Common myeloid progenitor, CD34-positive (primary cell): ENCODE measurements at regions not wholly inside any gene's neighbourhood (a gene's known extent, or its start where the extent isn't known, plus 50 kb on each side); places are given as distances from the start of the nearest gene placed in this dataset.

Source experiments
- CTCF ChIA-PET: fragments of 350-600 bp; sonication (Branson Sonifier 250); formaldehyde crosslinking; loops from one replicate; lab custom pipeline; 2021; ENCODE audit warnings: antibody characterized with exemption; lab: Charles Lee
- POLR2A ChIA-PET: fragments of 350-600 bp; sonication (Branson Sonifier 250); formaldehyde crosslinking; loops from one replicate; lab custom pipeline; 2021; ENCODE audit warnings: antibody characterized with exemption; lab: Charles Lee
- DNase-seq, 3 donors: peaks; one replicate each; pipeline versions ENCODE4 v3.0.0 to v3.0.0-alpha.2; 2013
- H3K27ac ChIP-seq, 2 experiments: 1 replicate in 1 of 2; 2 replicates in 1 of 2; pipeline ENCODE4 v1.7.0; 2013; ENCODE audit warnings: inconsistent platforms in 2 of 2, low read length in 2 of 2, mild to moderate bottlenecking in 2 of 2, low read depth in 1 of 2, moderate library complexity in 1 of 2; ENCODE audit not compliant: severe bottlenecking in 2 of 2, insufficient read depth in 1 of 2, poor library complexity in 1 of 2
- H3K27me3 ChIP-seq, 5 experiments: replicated peaks in 2 of 5; 1 replicate in 3 of 5; 2 replicates in 2 of 5; pipeline versions ENCODE4 v1.6.1 to v1.7.0; 2013; ENCODE audit warnings: low read length in 4 of 5, mild to moderate bottlenecking in 2 of 5, moderate library complexity in 2 of 5, inconsistent platforms in 1 of 5; ENCODE audit not compliant: insufficient read depth in 5 of 5, control insufficient read depth in 4 of 5
- H3K36me3 ChIP-seq, 4 experiments: 1 replicate in 2 of 4; 2 replicates in 2 of 4; pipeline versions ENCODE4 v1.6.1 to v1.7.0; 2013; ENCODE audit warnings: low read length in 3 of 4, control low read depth in 1 of 4, mild to moderate bottlenecking in 1 of 4; ENCODE audit not compliant: control insufficient read depth in 4 of 4, insufficient read depth in 4 of 4
- H3K4me1 ChIP-seq, 4 experiments: 1 replicate in 3 of 4; 2 replicates in 1 of 4; pipeline versions ENCODE4 v1.6.1 to v1.7.1; 2013; ENCODE audit warnings: low read length in 3 of 4, mild to moderate bottlenecking in 3 of 4, control low read depth in 1 of 4, inconsistent platforms in 1 of 4, moderate library complexity in 1 of 4; ENCODE audit not compliant: control insufficient read depth in 4 of 4, insufficient read depth in 4 of 4; ENCODE audit errors: control extremely low read depth in 1 of 4
- H3K4me3 ChIP-seq, 7 experiments: 1 replicate in 4 of 7; 2 replicates in 3 of 7; pipeline versions ENCODE4 v1.5.1 to v1.7.0; 2013; ENCODE audit warnings: mild to moderate bottlenecking in 7 of 7, low read length in 6 of 7, moderate library complexity in 6 of 7, inconsistent platforms in 2 of 7, low read depth in 2 of 7, control low read depth in 1 of 7; ENCODE audit not compliant: insufficient read depth in 4 of 7, control insufficient read depth in 1 of 7; ENCODE audit errors: extremely low read depth in 1 of 7
- H3K9me3 ChIP-seq, 5 experiments: 1 replicate in 4 of 5; 2 replicates in 1 of 5; pipeline versions ENCODE4 v1.6.1 to v1.7.1; 2013; ENCODE audit warnings: low read length in 4 of 5, mild to moderate bottlenecking in 2 of 5, inconsistent platforms in 1 of 5, low read depth in 1 of 5, moderate library complexity in 1 of 5; ENCODE audit not compliant: control insufficient read depth in 4 of 5, insufficient read depth in 2 of 5; ENCODE audit errors: control extremely low read depth in 1 of 5
- WGBS: methylation state at CpG from one replicate; pipeline ENCODE4 v1.1.5; 2013; ENCODE audit not compliant: insufficient coverage; 5-methylcytosine and 5-hydroxymethylcytosine counted together

DNA sequence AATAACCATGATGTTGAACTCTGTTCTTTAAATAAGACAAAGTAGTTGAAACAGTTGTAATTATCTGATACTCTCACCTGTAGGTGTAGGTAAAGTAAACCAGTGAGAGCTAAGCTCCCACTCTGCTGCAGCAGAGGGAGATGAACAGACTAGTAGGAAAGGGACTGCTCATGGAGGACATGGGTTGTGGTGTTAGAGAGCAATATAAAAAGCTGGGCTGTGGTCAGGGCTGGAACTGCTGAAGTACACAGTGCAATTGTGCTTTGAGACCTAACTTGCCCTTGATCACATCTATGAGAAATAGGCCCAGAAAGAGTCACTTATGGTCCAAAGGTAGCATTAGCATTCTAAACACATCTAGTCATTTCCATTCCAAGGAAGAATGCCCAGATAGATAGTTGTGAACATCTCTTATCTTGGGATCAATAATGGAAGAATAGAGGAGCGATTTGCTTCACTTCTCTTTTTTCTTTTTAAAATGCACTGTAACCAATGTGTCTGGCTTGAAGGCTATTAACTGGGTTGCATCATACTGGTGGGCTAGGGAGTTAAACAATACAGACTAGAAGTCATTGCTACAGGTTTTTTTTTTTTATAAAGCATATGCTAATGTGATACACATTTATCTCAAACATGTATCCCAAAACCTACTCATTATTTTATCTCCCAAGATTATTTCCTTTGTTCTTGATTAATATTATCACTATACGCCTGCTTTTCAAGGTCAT is 251.3 kb upstream of the CENPE start:
- WGBS = no CpG with 5 or more reads among the region's 2 CpGs
- Histone ChIP-seq H3K4me1 (no peaks in the 10 kb centered on the region), H3K9me3 (peaks cover 0 to 1% (median 0%) of the 10 kb centered on the region in 5 experiments), H3K27me3 (no peaks in the 10 kb centered on the region), H3K36me3 (no peaks in the 10 kb centered on the region), H3K27ac (no peak overlapping the region), H3K4me3 (no peak overlapping the region)
- ChIA-PET POLR2A (no interaction called here), CTCF (no interaction called here)
- DNase-seq = no peak

DNA sequence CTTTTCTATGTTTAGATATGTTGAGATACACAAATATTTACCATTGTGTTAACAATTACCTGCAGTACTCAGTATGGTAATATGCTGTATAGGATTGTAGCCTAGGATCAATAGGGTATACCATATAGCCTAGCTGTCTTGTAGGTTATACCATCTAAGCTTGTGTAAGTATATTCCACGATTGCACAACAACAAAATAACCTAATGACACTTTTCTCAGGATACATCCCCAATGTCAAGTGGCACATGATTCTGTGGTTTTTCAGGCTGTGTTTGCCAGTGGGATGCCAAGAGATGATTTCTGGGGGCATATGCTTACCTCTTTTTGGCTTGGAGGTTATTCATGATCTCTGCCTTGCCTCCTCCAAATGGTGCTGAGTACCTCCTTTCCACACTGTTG is 247.2 kb upstream of the CENPE start:
- CTCF ChIA-PET = no interaction called here
- POLR2A ChIA-PET = no interaction called here
- H3K9me3 ChIP-seq = no peaks in the 10 kb centered on the region
- no peaks in the 10 kb centered on the region for H3K27me3 ChIP-seq
- WGBS = no CpG with 5 or more reads among the region's 1 CpG
- no peak for DNase-seq
- H3K36me3 ChIP-seq = no peaks in the 10 kb centered on the region
- H3K27ac ChIP-seq = no peak overlapping the region
- H3K4me3 ChIP-seq = no peak overlapping the region
- no peaks in the 10 kb centered on the region for H3K4me1 ChIP-seq

DNA sequence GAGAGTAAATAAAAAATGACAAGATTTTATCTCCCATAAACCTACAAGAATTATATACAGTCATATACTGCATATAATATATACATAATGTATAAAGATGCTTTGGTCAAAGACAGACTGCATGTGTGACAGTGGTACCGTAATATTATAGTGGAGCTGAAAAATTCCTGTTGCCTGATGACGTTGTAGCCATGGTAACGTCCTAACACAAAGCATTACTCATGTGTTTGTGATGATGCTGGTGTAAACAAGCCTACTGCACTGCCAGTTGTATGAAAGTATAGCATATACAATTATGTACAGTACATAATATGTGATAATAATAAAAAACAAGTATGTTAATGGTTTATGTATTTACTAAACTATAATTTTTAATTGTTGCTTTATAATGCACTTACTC is 245.2 kb upstream of the CENPE start:
- Histone ChIP-seq H3K27me3 (no peaks in the 10 kb centered on the region), H3K36me3 (no peaks in the 10 kb centered on the region), H3K4me3 (no peak overlapping the region), H3K9me3 (no peaks in the 10 kb centered on the region), H3K27ac (no peak overlapping the region), H3K4me1 (no peaks in the 10 kb centered on the region)
- POLR2A ChIA-PET = no interaction called here
- CTCF ChIA-PET = interaction anchor here (0.9 kb wide), 1 partner anchor 16 kb away, joined by 3 read pairs; no protein-coding TSS in a partner anchor
- 92% methylated on average over 2 of the region's 3 CpGs for WGBS
- no peak for DNase-seq

DNA sequence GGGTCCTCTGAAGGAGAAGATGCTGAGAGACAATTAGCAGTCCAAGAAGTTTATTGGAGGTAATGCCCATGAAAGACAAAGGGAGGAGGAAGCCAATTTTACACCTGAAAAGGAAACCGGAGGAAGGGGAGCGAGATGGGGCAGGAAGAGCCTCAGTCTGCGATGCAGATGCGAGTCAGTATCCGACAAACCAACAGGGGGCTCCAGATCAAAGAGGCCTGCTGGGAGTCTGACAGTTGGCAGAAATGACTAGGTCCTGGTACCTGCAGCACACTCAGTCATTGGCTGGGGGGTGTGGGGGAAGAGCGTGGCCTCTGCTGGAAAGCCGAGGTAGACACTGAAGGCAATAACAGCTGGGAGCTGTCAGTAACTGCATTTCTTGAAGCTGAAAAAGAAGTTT is 231.1 kb upstream of the CENPE start:
- Histone ChIP-seq H3K4me1 (no peaks in the 10 kb centered on the region), H3K4me3 (no peak overlapping the region), H3K9me3 (no peaks in the 10 kb centered on the region), H3K36me3 (no peaks in the 10 kb centered on the region), H3K27me3 (no peaks in the 10 kb centered on the region), H3K27ac (no peak overlapping the region)
- peak in 1 of 3 donors; percentile 2 for DNase-seq
- 34% methylated on average over 7 of the region's 7 CpGs for WGBS
- POLR2A ChIA-PET = no interaction called here
- CTCF ChIA-PET = no interaction called here

DNA sequence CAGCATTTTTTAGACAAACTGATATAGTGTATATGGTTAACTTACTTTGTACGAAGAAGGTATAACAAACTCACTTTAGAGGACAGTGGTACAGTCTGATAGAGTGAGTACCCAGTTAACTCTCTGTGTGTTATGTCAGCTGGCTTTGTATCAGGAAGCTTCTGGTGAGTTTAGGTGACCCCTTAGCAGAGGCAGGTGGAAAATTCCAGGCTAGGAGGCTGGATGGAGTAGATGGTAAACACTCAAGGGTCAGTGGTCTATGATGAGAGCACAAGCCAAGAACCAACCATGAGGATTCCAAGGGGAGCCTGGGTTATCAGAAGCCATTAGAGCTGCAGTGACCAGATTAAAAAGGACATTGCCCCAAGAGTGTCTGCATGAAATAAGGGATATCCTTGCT is 227.3 kb upstream of the CENPE start:
- Histone ChIP-seq H3K9me3 (no peaks in the 10 kb centered on the region), H3K27ac (no peak overlapping the region), H3K4me1 (no peaks in the 10 kb centered on the region), H3K4me3 (no peak overlapping the region), H3K27me3 (no peaks in the 10 kb centered on the region), H3K36me3 (no peaks in the 10 kb centered on the region)
- ChIA-PET POLR2A (no interaction called here), CTCF (no interaction called here)
- no CpG with 5 or more reads among the region's 1 CpG for WGBS
- DNase-seq = no peak

DNA sequence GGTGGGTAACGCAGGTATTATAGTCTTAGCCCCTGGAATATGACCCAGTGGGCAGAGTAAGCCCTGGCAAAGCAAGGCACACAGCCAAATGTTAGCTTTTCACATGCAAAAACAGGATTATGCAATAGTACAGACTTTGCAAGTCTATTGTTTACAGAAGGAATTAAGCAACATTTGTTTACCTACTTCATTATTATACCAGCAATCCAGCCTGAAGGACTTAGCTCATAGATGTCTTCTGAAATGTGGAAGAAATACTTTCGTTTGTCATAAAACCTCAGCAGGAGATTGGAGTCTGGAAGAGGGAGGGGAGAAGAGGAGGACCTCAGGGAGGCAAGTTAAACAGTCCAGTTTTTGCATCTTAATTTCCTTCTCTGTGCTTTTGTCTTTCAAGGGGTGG is 226.7 kb upstream of the CENPE start:
- DNase-seq = no peak
- H3K27ac ChIP-seq = no peak overlapping the region
- H3K4me3 ChIP-seq = no peak overlapping the region
- POLR2A ChIA-PET = no interaction called here
- CTCF ChIA-PET = no interaction called here
- no peaks in the 10 kb centered on the region for H3K27me3 ChIP-seq
- WGBS = 46% methylated on average over 2 of the region's 2 CpGs
- H3K36me3 ChIP-seq = no peaks in the 10 kb centered on the region
- no peaks in the 10 kb centered on the region for H3K9me3 ChIP-seq
- H3K4me1 ChIP-seq = no peaks in the 10 kb centered on the region

DNA sequence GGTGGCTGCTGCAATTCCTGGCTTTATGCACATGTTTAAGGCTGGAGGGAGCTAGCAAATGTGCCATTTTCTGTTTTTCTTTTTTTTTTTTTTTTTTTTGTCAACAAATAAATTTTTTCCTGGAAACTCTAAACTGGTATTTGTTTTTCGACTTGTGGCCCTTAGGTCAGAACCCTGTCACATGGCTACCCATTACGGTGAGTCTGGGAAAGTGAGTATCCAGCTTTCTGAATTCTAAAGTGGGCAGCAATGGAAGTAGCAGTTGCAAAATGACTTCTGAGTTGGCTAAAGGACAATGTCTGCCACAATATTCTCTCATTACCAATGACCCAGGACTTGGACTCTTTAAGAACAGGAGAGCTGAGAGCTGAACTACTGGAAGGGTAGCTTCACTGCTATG is 225.1 kb upstream of the CENPE start:
- no peak for DNase-seq
- Histone ChIP-seq H3K27me3 (no peaks in the 10 kb centered on the region), H3K4me1 (no peaks in the 10 kb centered on the region), H3K9me3 (no peaks in the 10 kb centered on the region), H3K36me3 (no peaks in the 10 kb centered on the region), H3K4me3 (no peak overlapping the region), H3K27ac (no peak overlapping the region)
- 100% methylated on average over 2 of the region's 2 CpGs for WGBS
- POLR2A ChIA-PET = no interaction called here
- CTCF ChIA-PET = no interaction called here
